Panc1 (cell line): ENCODE measurements at regions not wholly inside any gene's neighbourhood (a gene's known extent, or its start where the extent isn't known, plus 50 kb on each side); places are given as distances from the start of the nearest gene placed in this dataset.

Source experiments
- CTCF ChIP-seq: fragments of 450-650 bp; IDR thresholded peaks from 2 replicates; pipeline ENCODE4 v1.5.1; 2017; ENCODE audit warnings: mild to moderate bottlenecking
- SIN3A ChIP-seq: IDR thresholded peaks from 2 replicates; pipeline ENCODE4 v1.6.1; 2012; ENCODE audit warnings: low read depth, mild to moderate bottlenecking, low read length, moderate library complexity, borderline replicate concordance; ENCODE audit not compliant: insufficient read depth
- TF ChIP-seq, protein P1 (sequence below), 2 experiments: IDR thresholded peaks; 2 replicates each; pipeline ENCODE4 v1.6.1; 2011 to 2012; ENCODE audit warnings: low read depth in 2 of 2, control low read depth in 1 of 2, low read length in 1 of 2, mild to moderate bottlenecking in 1 of 2, moderate library complexity in 1 of 2; ENCODE audit not compliant: insufficient read depth in 1 of 2

DNA sequence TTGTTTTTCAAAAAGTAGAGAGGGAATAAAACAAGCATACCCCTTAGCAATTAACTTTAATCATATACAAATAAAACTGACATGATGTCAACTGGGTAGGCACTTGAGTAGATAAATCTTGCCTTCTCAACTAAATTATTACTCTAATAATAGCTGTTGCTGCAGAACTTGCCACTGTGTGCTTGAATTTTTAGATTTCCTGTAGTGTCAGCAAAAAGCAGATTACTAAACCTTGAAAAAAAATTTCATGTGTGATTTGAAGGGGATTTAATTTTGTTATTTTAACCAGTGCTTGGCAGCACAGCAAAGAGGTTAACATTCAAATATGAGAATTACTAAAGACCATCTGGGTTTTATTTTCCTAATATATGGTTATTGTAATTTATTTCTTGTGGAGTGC is 438.3 kb upstream of the SPANXN1 start:
- TF ChIP-seq CTCF (no peak), SIN3A (no peak)
- TF ChIP-seq, protein P1, sequence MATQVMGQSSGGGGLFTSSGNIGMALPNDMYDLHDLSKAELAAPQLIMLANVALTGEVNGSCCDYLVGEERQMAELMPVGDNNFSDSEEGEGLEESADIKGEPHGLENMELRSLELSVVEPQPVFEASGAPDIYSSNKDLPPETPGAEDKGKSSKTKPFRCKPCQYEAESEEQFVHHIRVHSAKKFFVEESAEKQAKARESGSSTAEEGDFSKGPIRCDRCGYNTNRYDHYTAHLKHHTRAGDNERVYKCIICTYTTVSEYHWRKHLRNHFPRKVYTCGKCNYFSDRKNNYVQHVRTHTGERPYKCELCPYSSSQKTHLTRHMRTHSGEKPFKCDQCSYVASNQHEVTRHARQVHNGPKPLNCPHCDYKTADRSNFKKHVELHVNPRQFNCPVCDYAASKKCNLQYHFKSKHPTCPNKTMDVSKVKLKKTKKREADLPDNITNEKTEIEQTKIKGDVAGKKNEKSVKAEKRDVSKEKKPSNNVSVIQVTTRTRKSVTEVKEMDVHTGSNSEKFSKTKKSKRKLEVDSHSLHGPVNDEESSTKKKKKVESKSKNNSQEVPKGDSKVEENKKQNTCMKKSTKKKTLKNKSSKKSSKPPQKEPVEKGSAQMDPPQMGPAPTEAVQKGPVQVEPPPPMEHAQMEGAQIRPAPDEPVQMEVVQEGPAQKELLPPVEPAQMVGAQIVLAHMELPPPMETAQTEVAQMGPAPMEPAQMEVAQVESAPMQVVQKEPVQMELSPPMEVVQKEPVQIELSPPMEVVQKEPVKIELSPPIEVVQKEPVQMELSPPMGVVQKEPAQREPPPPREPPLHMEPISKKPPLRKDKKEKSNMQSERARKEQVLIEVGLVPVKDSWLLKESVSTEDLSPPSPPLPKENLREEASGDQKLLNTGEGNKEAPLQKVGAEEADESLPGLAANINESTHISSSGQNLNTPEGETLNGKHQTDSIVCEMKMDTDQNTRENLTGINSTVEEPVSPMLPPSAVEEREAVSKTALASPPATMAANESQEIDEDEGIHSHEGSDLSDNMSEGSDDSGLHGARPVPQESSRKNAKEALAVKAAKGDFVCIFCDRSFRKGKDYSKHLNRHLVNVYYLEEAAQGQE (IDR thresholded peaks at IDR 0.05; ENCODE audit: insufficient read depth in 1 of 2, low read depth in 2 of 2, low read length in 1 of 2), result no peak
